ENCODE measurements at regions not wholly inside any gene's neighbourhood (a gene's known extent, or its start where the extent isn't known, plus 50 kb on each side); places are given as distances from the start of the nearest gene placed in this dataset.

DNA sequence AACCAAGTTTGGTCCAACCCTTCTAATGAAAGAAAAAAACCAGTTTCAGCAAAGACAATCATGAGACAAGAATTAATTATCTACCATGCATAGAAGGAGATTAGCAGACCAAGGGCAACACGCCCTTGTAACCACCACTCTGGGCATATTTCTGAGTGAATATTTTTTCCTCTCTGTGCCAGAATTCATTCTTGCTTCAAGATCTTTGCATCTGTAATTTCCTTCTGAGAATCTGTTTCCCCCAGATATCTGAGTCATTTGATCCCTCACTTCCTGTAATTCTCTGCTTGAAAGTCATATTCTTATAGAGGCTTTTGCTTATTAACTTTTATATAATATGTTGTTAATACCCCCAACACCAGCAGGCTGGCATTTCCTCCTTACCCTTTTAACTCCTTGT is 243.7 kb downstream of the SLC16A7 start:
- no peak for DNase-seq

- DNase-seq: no peak
These were observed 247.5 kb downstream of the SLC16A7 start for GRCh38 chr12:59843260-59843843.

GRCh38 chr12:59844750-59845149 is 248.9 kb downstream of the SLC16A7 start:
- DNase-seq: no peak

- no peak for DNase-seq
These were observed 249.5 kb downstream of the SLC16A7 start for GRCh38 chr12:59845293-59845692.

GRCh38 chr12:59847127-59847526 is 251.3 kb downstream of the SLC16A7 start:
- no peak for DNase-seq

DNA sequence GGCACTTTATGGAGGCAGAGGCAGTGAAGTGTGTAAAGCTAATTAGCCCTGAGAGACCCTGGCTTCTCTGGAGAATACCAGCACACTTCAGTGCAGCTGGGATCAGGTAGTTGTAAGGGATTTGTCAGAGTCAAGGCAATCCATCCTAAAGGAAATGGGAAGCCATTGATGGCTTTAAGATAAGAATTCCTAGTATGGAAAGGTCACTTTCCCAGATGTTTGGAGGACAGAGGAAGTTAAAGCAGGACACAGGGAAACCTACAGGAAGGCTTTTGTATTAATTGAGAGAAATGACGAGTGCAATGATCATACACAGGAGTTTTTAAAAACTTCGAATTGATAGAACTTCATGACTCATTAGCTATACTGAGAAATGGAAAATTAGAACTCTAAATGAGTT is 254.4 kb downstream of the SLC16A7 start:
- DNase-seq: no peak

GRCh38 chr12:59858508-59859170 is 262.8 kb downstream of the SLC16A7 start:
- DNase-seq: no peak

DNA sequence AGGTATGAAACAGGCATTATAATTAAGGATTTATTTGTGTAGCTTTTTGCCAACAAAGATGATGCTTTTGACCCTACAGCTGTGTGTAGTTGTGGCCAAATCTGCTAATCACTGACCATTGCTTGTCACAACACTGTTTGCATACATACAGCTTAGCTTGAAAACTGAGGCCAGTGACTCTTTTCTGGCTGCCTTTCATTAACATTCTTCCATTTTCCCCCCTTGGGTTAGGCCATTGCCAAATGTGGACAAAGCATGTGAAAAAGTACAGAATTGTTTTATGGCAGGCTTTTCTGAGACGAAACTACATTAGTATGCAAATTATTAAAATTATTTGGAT is 263.3 kb downstream of the SLC16A7 start:
- no peak for DNase-seq

DNA sequence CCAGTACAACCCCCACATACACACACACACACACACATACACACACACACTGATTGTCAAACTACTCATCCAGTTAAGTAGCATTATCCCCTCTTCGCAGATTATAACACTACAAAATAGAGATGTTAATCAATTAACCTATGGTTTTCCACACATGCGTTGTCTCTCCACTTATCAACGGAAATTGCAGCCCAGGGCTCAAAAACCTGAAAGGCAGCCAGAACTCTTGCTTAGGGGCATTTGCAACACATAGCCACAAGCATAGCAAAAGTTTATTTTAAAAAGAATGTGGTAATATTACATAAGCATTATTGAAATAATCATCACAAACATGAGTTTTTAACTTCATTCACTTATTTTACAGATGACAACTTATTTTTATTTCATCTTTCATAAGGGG is 265.8 kb downstream of the SLC16A7 start:
- DNase-seq: no peak

DNA sequence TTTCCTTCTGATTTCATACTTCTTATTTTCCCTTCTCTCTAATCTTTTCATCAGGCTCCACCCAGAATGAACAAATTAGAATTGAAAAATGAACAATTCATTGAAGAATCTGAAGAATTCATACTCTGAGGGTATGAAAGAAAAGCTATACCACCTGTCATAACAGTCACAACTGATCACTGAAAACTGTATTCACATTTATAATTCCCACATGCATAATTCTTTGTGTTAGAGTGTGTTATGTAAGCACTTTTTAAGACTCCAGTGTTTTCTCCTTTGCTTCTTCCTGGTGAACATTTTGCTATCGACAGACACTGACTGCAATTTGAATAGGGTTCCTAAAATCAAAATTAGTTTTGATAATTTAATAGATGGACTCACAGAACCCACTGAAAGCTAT is 271.2 kb downstream of the SLC16A7 start:
- no peak for DNase-seq

DNA sequence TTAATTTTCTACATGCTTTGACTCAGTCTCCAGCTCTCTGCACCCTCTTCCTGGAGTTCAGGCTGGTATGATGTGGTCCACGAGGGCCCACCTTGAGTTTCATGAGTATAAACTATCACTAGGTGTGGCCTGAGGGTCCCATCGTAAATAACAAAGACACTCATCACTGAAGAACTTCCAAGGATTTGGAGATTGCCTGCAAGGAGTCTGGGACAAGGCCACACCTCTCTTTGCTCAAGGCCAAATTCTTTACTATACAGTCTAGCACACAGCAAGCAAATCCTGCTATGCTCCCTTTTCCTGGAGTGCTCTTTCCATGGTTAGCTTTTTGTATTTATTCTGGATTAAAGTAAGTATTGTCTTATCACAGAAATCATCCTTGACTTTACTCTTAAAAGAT is 271.9 kb downstream of the SLC16A7 start:
- no peak for DNase-seq

GRCh38 chr12:59871779-59872178 is 275.9 kb downstream of the SLC16A7 start:
- no peak for DNase-seq

GRCh38 chr12:59873136-59873535 is 277.3 kb downstream of the SLC16A7 start:
- DNase-seq: no peak

DNA sequence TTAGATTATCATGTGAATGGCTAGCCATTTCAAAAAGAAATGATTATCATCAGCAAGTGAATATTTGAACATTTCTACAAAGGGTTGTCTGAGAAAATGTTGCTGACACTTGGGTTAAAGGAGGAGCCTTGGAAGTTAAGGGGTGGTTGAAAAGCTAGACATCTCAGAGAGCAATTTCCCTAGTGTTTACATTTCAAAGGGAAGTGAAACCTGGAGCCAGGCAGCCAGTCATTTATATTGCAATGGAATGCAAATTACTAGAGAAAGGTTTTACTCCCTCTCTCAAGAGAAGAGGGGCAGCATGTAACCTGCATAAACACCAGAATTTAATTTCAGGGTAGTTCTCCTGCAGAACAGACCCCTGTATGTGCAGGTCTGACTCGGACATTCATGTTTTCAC is 279.0 kb downstream of the SLC16A7 start:
- no peak for DNase-seq

- DNase-seq: no peak
These were observed 290.4 kb downstream of the SLC16A7 start for GRCh38 chr12:59886131-59886733.

DNA sequence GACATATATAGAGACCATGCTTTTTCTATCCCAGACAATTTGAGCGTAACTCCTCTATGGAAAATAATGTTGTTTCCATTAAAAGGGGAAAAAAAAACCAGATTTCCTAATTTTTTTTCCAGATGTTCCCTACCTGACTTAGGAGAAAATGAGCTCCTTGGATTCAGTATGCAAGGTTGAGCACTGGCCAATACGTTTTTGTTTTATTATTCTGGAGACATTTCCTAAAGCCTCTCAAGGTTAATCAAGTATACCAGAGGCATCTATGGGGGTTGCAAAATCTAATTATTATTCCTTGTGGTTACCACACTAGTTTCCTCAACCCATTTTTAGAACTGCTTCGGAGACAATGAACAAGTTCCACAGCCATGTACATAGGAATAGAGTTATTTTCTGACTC is 291.3 kb downstream of the SLC16A7 start:
- no peak for DNase-seq

- DNase-seq: no peak
These were observed 295.2 kb downstream of the SLC16A7 start for GRCh38 chr12:59890896-59891579.

DNA sequence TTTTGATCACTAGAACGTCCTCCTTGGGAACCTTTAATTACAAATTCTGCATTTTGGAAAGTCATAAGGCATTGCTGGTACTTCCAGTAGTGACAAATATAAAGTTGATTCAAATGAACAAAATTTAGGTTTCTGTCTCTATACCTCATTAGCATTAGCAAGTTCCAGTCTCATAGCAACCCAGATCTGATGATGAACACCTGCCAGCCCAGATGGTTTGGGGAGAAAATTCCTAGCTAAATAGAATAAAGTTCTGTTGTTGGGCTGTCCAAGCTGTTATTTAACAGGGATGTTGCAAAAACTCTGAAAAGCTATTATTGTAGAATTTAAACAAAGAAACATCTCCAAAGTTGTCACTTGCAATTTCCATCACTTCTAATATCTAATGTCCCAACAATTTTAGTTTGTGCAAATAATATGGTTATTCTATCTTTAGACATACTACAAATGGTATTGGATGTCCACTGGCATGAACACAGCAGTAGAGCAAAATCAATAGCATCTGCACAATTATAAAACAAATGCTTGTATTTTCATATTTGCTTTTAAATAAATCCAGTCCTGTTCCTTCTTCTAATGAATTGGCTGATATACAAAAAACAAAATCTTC is 299.4 kb downstream of the SLC16A7 start:
- no peak for DNase-seq

- DNase-seq: no peak
These were observed 309.2 kb downstream of the SLC16A7 start for GRCh38 chr12:59904874-59905521.

GRCh38 chr12:59911516-59911915 is 315.7 kb downstream of the SLC16A7 start:
- DNase-seq: no peak

DNA sequence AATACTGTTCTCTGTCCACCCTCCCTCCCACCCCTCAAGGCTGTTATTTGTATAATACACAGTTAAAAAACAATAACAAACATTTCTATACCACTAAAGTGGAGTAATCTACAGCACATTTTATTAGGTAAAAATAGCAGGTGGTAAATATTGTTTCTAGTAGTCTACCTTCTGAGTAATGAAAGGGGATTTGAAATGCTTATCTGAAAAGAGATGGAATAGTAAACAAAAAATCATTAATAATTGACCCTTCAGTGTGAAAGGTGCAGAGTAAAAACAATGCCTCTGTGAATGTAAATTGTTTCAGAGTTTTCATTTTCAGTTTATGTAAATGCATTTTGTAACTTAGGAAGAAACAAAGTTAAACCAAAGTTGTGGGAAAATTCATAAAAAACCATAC is 321.2 kb downstream of the SLC16A7 start:
- DNase-seq: no peak

GRCh38 chr12:59927032-59927431 is 331.2 kb downstream of the SLC16A7 start:
- DNase-seq: no peak

- no peak for DNase-seq
These were observed 332.6 kb downstream of the SLC16A7 start for GRCh38 chr12:59928416-59928815.

Data from CD4-positive, alpha-beta T cell treated with Interleukin-17A for 4 hours (primary cell).